ENCODE measurements at regions not wholly inside any gene's neighbourhood (a gene's known extent, or its start where the extent isn't known, plus 50 kb on each side); places are given as distances from the start of the nearest gene placed in this dataset.
"Not testable (repeated sequence)": the region's sequence is repeated elsewhere in the genome, so short reads cannot be mapped to it uniquely, and the experiment has no call there.

DNA sequence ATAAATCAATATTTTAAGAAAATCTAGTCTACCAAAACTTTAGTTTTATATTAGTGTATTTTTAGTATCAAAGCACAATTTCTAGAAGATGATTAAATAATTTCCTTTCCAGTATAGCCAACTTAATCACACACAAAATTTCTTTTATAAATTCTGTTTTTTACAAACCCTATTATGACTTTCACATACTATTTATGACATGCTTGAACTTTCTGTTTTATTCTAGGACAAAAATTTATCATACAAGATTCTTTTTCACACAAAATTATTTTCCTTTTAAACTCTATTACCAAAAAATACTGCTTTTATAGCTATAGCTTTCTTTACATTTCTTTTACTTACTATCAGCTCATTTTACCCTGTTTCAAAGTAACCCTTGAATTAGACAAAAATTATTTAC is 149.5 kb downstream of the OR13H1 start:
- no peak for DNase-seq (ENCODE audit: low spot score)
- in situ Hi-C loops (cut with MboI; ENCODE audit: low sequenced_read_pairs, unreplicated experiment): no loop called here
- TF ChIP-seq, protein P1, sequence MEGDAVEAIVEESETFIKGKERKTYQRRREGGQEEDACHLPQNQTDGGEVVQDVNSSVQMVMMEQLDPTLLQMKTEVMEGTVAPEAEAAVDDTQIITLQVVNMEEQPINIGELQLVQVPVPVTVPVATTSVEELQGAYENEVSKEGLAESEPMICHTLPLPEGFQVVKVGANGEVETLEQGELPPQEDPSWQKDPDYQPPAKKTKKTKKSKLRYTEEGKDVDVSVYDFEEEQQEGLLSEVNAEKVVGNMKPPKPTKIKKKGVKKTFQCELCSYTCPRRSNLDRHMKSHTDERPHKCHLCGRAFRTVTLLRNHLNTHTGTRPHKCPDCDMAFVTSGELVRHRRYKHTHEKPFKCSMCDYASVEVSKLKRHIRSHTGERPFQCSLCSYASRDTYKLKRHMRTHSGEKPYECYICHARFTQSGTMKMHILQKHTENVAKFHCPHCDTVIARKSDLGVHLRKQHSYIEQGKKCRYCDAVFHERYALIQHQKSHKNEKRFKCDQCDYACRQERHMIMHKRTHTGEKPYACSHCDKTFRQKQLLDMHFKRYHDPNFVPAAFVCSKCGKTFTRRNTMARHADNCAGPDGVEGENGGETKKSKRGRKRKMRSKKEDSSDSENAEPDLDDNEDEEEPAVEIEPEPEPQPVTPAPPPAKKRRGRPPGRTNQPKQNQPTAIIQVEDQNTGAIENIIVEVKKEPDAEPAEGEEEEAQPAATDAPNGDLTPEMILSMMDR (IDR thresholded peaks at IDR 0.05; ENCODE audit: borderline replicate concordance, control extremely low read depth, extremely low read depth, insufficient read depth, missing control alignments): no peak

DNA sequence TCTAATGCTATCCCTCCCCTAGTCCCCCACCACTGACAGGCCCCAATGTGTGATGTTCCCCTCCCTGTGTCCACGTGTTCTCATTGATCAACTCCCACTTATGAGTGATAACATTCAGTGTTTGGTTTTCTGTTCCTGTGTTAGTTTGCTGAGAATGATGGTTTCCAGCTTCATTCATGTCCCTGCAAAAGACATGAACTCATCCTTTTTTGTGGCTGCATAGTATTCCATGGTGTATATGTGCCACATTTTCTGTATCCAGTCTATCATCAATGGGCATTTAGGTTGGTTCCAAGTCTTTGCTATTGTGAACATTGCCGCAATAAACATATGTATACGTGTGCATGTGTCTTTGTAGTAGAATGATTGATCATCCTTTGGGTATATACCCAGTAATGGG is 153.1 kb downstream of the OR13H1 start:
- in situ Hi-C loops (cut with MboI; ENCODE audit: low sequenced_read_pairs, unreplicated experiment); DNase-seq (ENCODE audit: low spot score): not testable (repeated sequence)

DNA sequence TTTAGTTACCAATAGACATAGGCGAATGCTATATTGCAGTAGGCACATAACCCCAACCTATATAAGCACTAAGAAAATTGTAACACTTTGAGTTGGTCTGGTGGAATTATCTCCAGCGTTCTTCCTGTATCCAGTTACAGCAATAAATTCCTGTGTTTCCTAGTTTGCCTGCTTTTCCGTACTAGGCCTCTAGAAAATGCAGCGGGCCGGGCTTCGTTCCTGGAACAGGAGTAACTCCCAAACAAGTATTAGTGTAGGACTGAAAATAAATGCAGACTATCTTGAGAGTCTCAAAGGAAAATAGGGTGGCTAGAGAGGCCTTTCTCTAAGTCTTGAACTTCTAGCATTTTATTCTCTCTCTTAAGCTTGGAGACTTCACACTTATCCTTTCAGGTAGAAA is 159.8 kb downstream of the OR13H1 start:
- no peak for DNase-seq (ENCODE audit: low spot score)
- TF ChIP-seq, protein P1 (IDR thresholded peaks at IDR 0.05; ENCODE audit: borderline replicate concordance, control extremely low read depth, extremely low read depth, insufficient read depth, missing control alignments): no peak
- in situ Hi-C loops (cut with MboI; ENCODE audit: low sequenced_read_pairs, unreplicated experiment): no loop called here

DNA sequence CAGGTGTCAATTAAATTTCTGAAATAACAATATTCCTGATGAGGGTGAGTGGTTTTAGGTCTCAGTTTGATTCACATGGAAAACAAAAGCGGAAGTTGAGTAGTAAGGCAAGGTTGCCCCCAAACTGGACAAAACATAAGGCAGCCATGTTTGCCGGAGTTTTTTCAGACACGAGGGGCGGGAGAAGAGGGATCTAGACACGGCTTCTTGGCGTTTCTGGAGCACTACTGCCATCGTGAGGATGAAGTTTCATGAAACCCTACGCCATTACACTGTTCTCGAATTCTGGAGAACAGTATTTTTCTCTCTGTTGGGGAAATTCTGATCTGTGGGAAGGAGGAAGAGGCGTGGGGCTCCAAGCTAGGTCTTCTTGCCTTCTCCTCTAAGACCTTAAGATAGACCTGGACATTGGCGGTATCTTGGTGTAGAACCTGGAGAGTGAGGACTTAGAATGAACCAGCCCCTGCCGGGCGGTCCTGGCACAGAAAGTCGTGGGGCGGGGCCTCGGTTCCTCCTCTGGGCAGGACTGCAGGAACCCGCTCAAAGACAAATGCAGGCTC is 160.3 kb downstream of the OR13H1 start:
- in situ Hi-C loops (cut with MboI; ENCODE audit: low sequenced_read_pairs, unreplicated experiment): no loop called here
- peak; percentile 42 for DNase-seq (ENCODE audit: low spot score)
- TF ChIP-seq, protein P1 (IDR thresholded peaks at IDR 0.05; ENCODE audit: borderline replicate concordance, control extremely low read depth, extremely low read depth, insufficient read depth, missing control alignments): peak; percentile 16

DNA sequence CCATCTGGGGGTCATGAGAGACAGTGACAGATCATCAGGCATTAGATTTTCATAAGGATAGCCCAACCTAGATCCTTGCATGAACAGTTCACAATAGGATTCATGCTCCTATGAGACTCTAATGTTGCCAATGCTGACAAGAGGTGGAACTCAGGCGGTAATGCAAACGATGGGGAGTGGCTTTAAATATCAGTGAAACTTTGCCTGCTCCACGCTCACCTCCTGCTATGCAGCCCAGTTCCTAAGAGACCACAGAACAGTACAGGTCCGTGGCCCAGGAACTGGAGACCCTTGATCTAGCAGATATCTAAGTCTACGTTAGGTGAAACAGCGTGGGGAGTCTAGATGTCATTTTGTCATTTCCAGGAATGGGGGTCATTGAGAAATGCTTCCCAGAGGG is 165.7 kb downstream of the OR13H1 start:
- in situ Hi-C loops (cut with MboI; ENCODE audit: low sequenced_read_pairs, unreplicated experiment): no loop called here
- DNase-seq (ENCODE audit: low spot score): no peak
- TF ChIP-seq, protein P1 (IDR thresholded peaks at IDR 0.05; ENCODE audit: borderline replicate concordance, control extremely low read depth, extremely low read depth, insufficient read depth, missing control alignments): no peak

DNA sequence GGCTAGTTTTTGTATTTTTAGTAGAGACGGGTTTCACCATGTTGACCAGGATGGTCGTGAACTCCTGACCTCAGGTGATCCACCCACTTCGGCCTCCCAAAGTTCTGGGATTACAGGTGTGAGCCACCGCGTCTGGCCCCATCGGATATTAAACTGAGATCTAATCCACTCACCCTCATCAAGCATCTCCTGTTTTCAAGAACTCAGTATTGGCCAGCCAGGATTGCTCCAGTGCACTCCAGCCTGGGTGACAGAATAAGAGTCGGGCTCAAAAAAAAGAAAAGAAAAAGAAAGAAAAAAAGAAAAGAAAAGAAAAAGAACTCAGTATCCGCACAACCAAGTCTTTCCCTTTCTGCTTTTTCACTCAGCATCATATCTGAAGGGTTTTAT is 167.6 kb downstream of the OR13H1 start:
- TF ChIP-seq, protein P1 (IDR thresholded peaks at IDR 0.05; ENCODE audit: borderline replicate concordance, control extremely low read depth, extremely low read depth, insufficient read depth, missing control alignments): no peak
- in situ Hi-C loops (cut with MboI; ENCODE audit: low sequenced_read_pairs, unreplicated experiment): no loop called here
- no peak for DNase-seq (ENCODE audit: low spot score)

DNA sequence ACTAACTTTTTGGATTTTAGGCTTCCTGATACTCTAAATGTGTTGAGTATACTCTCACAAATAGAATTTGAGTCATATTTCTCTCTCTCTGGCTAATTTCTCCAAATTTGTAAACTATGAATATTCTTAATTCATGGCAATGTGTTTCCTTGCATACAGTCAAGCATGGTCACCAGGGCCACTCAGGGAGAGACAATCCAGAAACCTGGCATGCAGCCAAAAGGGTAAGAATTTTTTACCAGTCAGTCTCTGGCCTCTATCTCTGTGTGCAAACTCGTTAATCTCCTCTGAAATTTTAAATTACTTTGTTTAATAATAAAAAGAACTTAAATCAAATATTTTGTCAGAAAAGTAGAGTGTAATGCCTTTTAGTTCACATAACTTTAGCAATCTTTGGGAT is 179.8 kb downstream of the OR13H1 start:
- no peak for DNase-seq (ENCODE audit: low spot score)
- TF ChIP-seq, protein P1 (IDR thresholded peaks at IDR 0.05; ENCODE audit: borderline replicate concordance, control extremely low read depth, extremely low read depth, insufficient read depth, missing control alignments): no peak
- in situ Hi-C loops (cut with MboI; ENCODE audit: low sequenced_read_pairs, unreplicated experiment): no loop called here
